K562 (cell line): ENCODE measurements at regions not wholly inside any gene's neighbourhood (a gene's known extent, or its start where the extent isn't known, plus 50 kb on each side); places are given as distances from the start of the nearest gene placed in this dataset.

ENCODE experiments used
- ATAC-seq: fragments of 200-7000 bp; cut with Tn5 transposase; 3 replicates; pipeline ENCODE4 v1.9.1; 2020; ENCODE audit warnings: moderate library complexity
- BruUV-seq: library from RNA; stranded (reverse); fragments of 400-500 nt; replicated peaks from 2 replicates; lab custom pipeline; 2021; lab: Mats Ljungman, UMichigan
- CTCF ChIA-PET: fragments of 300-600 bp; formaldehyde crosslinking; extraction: SDS; loops from one replicate; lab custom pipeline; 2021; ENCODE audit warnings: low intra/inter-chr PET ratio; lab: Yijun Ruan, JAX
- POLR2A ChIA-PET: fragments of 300-600, 350-650 bp; sonication (Branson Sonifier 250); formaldehyde crosslinking; extraction: SDS; loops from one replicate; lab custom pipeline; 2021; ENCODE audit warnings: antibody characterized with exemption, inconsistent platforms; lab: Yijun Ruan, JAX
- DNase-seq, 4 experiments: peaks; one replicate each; pipeline versions ENCODE4 v3.0.0 to v3.0.0-alpha.2; 2011 to 2018; ENCODE audit warnings: low spot score in 3 of 4, mixed read lengths in 3 of 4; ENCODE audit errors: extremely low read depth in 1 of 4
- FAIRE-seq: peaks from 2 replicates; lab custom pipeline; 2011; peaks lifted over from hg19 to GRCh38; lab: Jason Lieb, UNC
- H2AFZ ChIP-seq: 2 replicates; pipeline ENCODE4 v1.6.0; 2011; ENCODE audit warnings: low read depth, low read length, control low read depth, inconsistent platforms
- H3K27ac ChIP-seq: fragments of 200-600 bp; 3 replicates; pipeline ENCODE4 v1.8.0; 2011; ENCODE audit warnings: low read depth, mild to moderate bottlenecking, control low read depth, inconsistent platforms, low read length, moderate library complexity, mixed read lengths; ENCODE audit errors: extremely low read depth
- H3K27me3 ChIP-seq, 2 experiments: fragments of 300-600 bp in 1 of 2; 2 replicates in 1 of 2; 3 replicates in 1 of 2; pipeline versions ENCODE4 v1.6.0 to v1.8.0; 2011; ENCODE audit warnings: inconsistent platforms in 2 of 2, low read length in 2 of 2, mild to moderate bottlenecking in 1 of 2, mixed read lengths in 1 of 2, moderate library complexity in 1 of 2; ENCODE audit not compliant: control insufficient read depth in 2 of 2, insufficient read depth in 2 of 2
- H3K36me3 ChIP-seq: fragments of 300-600 bp; 3 replicates; pipeline ENCODE4 v1.8.0; 2011; ENCODE audit warnings: mild to moderate bottlenecking, low read length, inconsistent platforms; ENCODE audit not compliant: control insufficient read depth, insufficient read depth
- H3K4me1 ChIP-seq, 2 experiments: fragments of 200-600 bp in 1 of 2; replicated peaks in 1 of 2; 2 replicates in 1 of 2; 3 replicates in 1 of 2; pipeline versions ENCODE4 v1.5.1 to v1.8.0; 2011; ENCODE audit warnings: inconsistent platforms in 2 of 2, low read length in 2 of 2, mild to moderate bottlenecking in 1 of 2, mixed read lengths in 1 of 2, moderate library complexity in 1 of 2; ENCODE audit not compliant: control insufficient read depth in 2 of 2, insufficient read depth in 2 of 2
- H3K4me2 ChIP-seq: 2 replicates; pipeline ENCODE4 v1.6.1; 2011; ENCODE audit warnings: low read length, control low read depth, inconsistent platforms, mixed read lengths; ENCODE audit not compliant: insufficient read depth
- H3K4me3 ChIP-seq: fragments of 200-600 bp; sonication (generic), shearing (Covaris generic); 2 replicates; pipeline ENCODE4 v1.5.1; 2016; ENCODE audit warnings: control low read depth, inconsistent platforms
- H3K79me2 ChIP-seq: fragments of 200-600 bp; 3 replicates; pipeline ENCODE4 v1.8.0; 2011; ENCODE audit warnings: low read length, inconsistent platforms; ENCODE audit not compliant: control insufficient read depth, insufficient read depth
- H3K9ac ChIP-seq, 2 experiments: 2 replicates each; pipeline versions ENCODE4 v1.6.0 to v1.6.1; 2011; ENCODE audit warnings: low read depth in 2 of 2, low read length in 2 of 2, control low read depth in 1 of 2, inconsistent platforms in 1 of 2, mild to moderate bottlenecking in 1 of 2, mixed read lengths in 1 of 2; ENCODE audit not compliant: insufficient read depth in 1 of 2
- H3K9me1 ChIP-seq: one replicate; pipeline ENCODE4 v1.6.0; 2011; ENCODE audit warnings: inconsistent platforms, mild to moderate bottlenecking, low read length, moderate library complexity; ENCODE audit not compliant: control insufficient read depth, insufficient read depth
- H3K9me3 ChIP-seq: replicated peaks from 2 replicates; pipeline ENCODE4 v1.5.1; 2011; ENCODE audit warnings: low read depth, low read length, inconsistent platforms; ENCODE audit not compliant: control insufficient read depth, insufficient read depth
- H4K20me1 ChIP-seq: replicated peaks from 2 replicates; pipeline ENCODE4 v1.6.1; 2011; ENCODE audit warnings: low read length, inconsistent platforms, mixed read lengths; ENCODE audit not compliant: control insufficient read depth, insufficient read depth
- DDX20 ChIP-seq: fragments of 450-650 bp; IDR thresholded peaks from 2 replicates; pipeline ENCODE4 v1.6.1; 2016; ENCODE audit warnings: missing genetic modification characterization, low read depth, mild to moderate bottlenecking, missing compliant biosample characterization, moderate library complexity
- HMG20A ChIP-seq: fragments of 450-650 bp; formaldehyde crosslinking; conservative IDR thresholded peaks from 2 replicates; pipeline ENCODE4 v1.4.0; 2020; ENCODE audit warnings: mild to moderate bottlenecking, mixed read lengths
- KDM2B ChIP-seq: fragments of 250-450 bp; sonication (Bioruptor Pico); IDR thresholded peaks from 2 replicates; pipeline ENCODE4 v1.8.0; 2021; ENCODE audit warnings: mild to moderate bottlenecking, moderate library complexity
- MXD1 ChIP-seq: fragments of 250-450 bp; sonication (Bioruptor Pico); IDR thresholded peaks from 2 replicates; pipeline ENCODE4 v1.8.0; 2021; ENCODE audit warnings: borderline replicate concordance, mild to moderate bottlenecking, moderate library complexity; ENCODE audit not compliant: poor library complexity, severe bottlenecking
- NKRF ChIP-seq: fragments of 450-650 bp; IDR thresholded peaks from 2 replicates; pipeline ENCODE4 v1.6.1; 2016; ENCODE audit warnings: borderline replicate concordance
- SIN3A ChIP-seq, 2 experiments: fragments of 150-350 bp in 1 of 2; IDR thresholded peaks; 2 replicates each; pipeline ENCODE4 v1.6.1; 2011 to 2016; ENCODE audit warnings: borderline replicate concordance in 2 of 2, low read depth in 2 of 2, low read length in 2 of 2, mild to moderate bottlenecking in 2 of 2, moderate library complexity in 2 of 2; ENCODE audit not compliant: control insufficient read depth in 1 of 2
- WGBS: fragments of 100-300 bp; shearing (Covaris generic); methylation state at CpG from one replicate; pipeline ENCODE4 v1.1.6; 2016; ENCODE audit warnings: low coverage, mixed read lengths; ENCODE audit not compliant: insufficient coverage; ENCODE audit errors: missing lambda C conversion rate; 5-methylcytosine and 5-hydroxymethylcytosine counted together
- in situ Hi-C: fragments of 300-500 bp; cut with MboI; formaldehyde crosslinking; loops from 4 replicates; pipeline ENCODE4 v1.15.0; 2018; ENCODE audit warnings: inconsistent platforms, mixed read lengths
- intact Hi-C: fragments of 100-400 bp; cut with micrococcal nuclease; formaldehyde crosslinking; loops from 2 replicates; pipeline ENCODE4 v1.14.2; 2022

GRCh38 chr9:78671785-78672184 is 374.9 kb downstream of the PSAT1 start:
- H3K27me3 ChIP-seq: no peaks in the 10 kb centered on the region
- TF ChIP-seq MXD1 (CRISPR knock-in tag): no peak
- TF ChIP-seq KDM2B: no peak
- TF ChIP-seq SIN3A (IDR thresholded peaks at IDR 0.05; ENCODE audit: borderline replicate concordance in 2 of 2, control insufficient read depth in 1 of 2, low read depth in 2 of 2, low read length in 2 of 2): no peak
- TF ChIP-seq DDX20 (tag): no peak
- no peak for TF ChIP-seq NKRF
- no peak for TF ChIP-seq HMG20A
- TF ChIP-seq, all 486 proteins: peak for 0
- no peak overlapping the region for H2AFZ ChIP-seq
- FAIRE-seq (no peak), ATAC-seq (no peak), DNase-seq (no peak)
- no peaks in the 10 kb centered on the region for H3K4me1 ChIP-seq
- H3K9me3 ChIP-seq: no peaks in the 10 kb centered on the region
- in situ Hi-C loops (no loop called here), intact Hi-C loops (no loop called here)
- no peaks in the 10 kb centered on the region for H3K36me3 ChIP-seq
- no peaks in the 10 kb centered on the region for H4K20me1 ChIP-seq
- no peaks in the 10 kb centered on the region for H3K79me2 ChIP-seq
- 3% methylated on average over 2 of the region's 3 CpGs for WGBS
- no TSS peak for BruUV-seq
- CTCF ChIA-PET: no interaction called here
- H3K4me2 ChIP-seq: no peak overlapping the region
- H3K9ac ChIP-seq: no peak overlapping the region
- no peak overlapping the region for H3K27ac ChIP-seq
- POLR2A ChIA-PET: no interaction called here
- H3K4me3 ChIP-seq: no peak overlapping the region
- H3K9me1 ChIP-seq: no peaks in the 10 kb centered on the region
